HepG2 (cell line): ENCODE measurements at regions not wholly inside any gene's neighbourhood (a gene's known extent, or its start where the extent isn't known, plus 50 kb on each side); places are given as distances from the start of the nearest gene placed in this dataset.

Experiments
- ATAC-seq: fragments of 200-7000 bp; cut with Tn5 transposase; 3 replicates; pipeline ENCODE4 v1.9.1; 2020; ENCODE audit warnings: mild to moderate bottlenecking, moderate library complexity
- BruUV-seq: library from RNA; stranded (reverse); fragments of 400-500 nt; replicated peaks from 2 replicates; lab custom pipeline; 2021; lab: Mats Ljungman, UMichigan
- CTCF ChIA-PET: fragments of 300-600 bp; formaldehyde crosslinking; extraction: SDS; loops from one replicate; lab custom pipeline; 2021; ENCODE audit warnings: low total read pairs, inconsistent platforms, low intra/inter-chr PET ratio; lab: Yijun Ruan, JAX
- POLR2A ChIA-PET: fragments of 350-600 bp; sonication (Branson Sonifier 250); formaldehyde crosslinking; loops from one replicate; lab custom pipeline; 2020; ENCODE audit warnings: antibody characterized with exemption, inconsistent platforms; lab: Yijun Ruan, JAX
- DNase-seq: peaks from one replicate; pipeline ENCODE4 v3.0.0-alpha.2; 2015; ENCODE audit warnings: low spot score
- FAIRE-seq: peaks from 3 replicates; lab custom pipeline; 2011; peaks lifted over from hg19 to GRCh38; lab: Jason Lieb, UNC
- H2AFZ ChIP-seq: one replicate; pipeline ENCODE4 v1.6.1; 2011; ENCODE audit warnings: low read length, inconsistent platforms
- H3K27ac ChIP-seq: fragments of 300-600 bp; 3 replicates; pipeline ENCODE4 v1.8.0; 2011; ENCODE audit warnings: mixed run types, mild to moderate bottlenecking, mixed read lengths, low read length, inconsistent platforms; ENCODE audit not compliant: insufficient read depth; ENCODE audit errors: extremely low read length
- H3K27me3 ChIP-seq, 2 experiments: fragments of 200-600 bp in 1 of 2; 2 replicates in 1 of 2; 3 replicates in 1 of 2; pipeline versions ENCODE4 v1.6.0 to v1.8.0; 2011; ENCODE audit warnings: low read length in 2 of 2, mild to moderate bottlenecking in 2 of 2, moderate library complexity in 2 of 2, inconsistent platforms in 1 of 2; ENCODE audit not compliant: insufficient read depth in 2 of 2, control insufficient read depth in 1 of 2
- H3K36me3 ChIP-seq, 2 experiments: fragments of 200-600 bp in 1 of 2; replicated peaks in 1 of 2; 2 replicates in 1 of 2; 3 replicates in 1 of 2; pipeline versions ENCODE4 v1.5.1 to v1.8.0; 2011; ENCODE audit warnings: low read length in 2 of 2, inconsistent platforms in 1 of 2; ENCODE audit not compliant: insufficient read depth in 2 of 2, control insufficient read depth in 1 of 2
- H3K4me1 ChIP-seq: 2 replicates; pipeline ENCODE4 v1.5.1; 2012; ENCODE audit warnings: low read length, inconsistent platforms; ENCODE audit not compliant: insufficient read depth
- H3K4me2 ChIP-seq: 2 replicates; pipeline ENCODE4 v1.6.0; 2011; ENCODE audit warnings: low read depth, low read length, inconsistent platforms
- H3K4me3 ChIP-seq, 3 experiments: fragments of 200-600 bp in 1 of 3; sonication (generic), shearing (Covaris generic) in 1 of 3; replicated peaks in 1 of 3; 2 replicates each; pipeline ENCODE4 v1.5.1; 2011 to 2016; ENCODE audit warnings: low read length in 3 of 3, inconsistent platforms in 2 of 3, low read depth in 2 of 3, mild to moderate bottlenecking in 2 of 3, control low read depth in 1 of 3, mixed read lengths in 1 of 3; ENCODE audit not compliant: insufficient read depth in 1 of 3
- H3K79me2 ChIP-seq: one replicate; pipeline ENCODE4 v1.6.1; 2011; ENCODE audit warnings: low read length, inconsistent platforms; ENCODE audit not compliant: insufficient read depth
- H3K9ac ChIP-seq: 2 replicates; pipeline ENCODE4 v1.6.0; 2011; ENCODE audit warnings: mild to moderate bottlenecking, low read depth, low read length, inconsistent platforms; ENCODE audit not compliant: insufficient read depth
- H3K9me3 ChIP-seq: 2 replicates; pipeline ENCODE4 v1.5.1; 2012; ENCODE audit warnings: mild to moderate bottlenecking, low read length
- H4K20me1 ChIP-seq: 2 replicates; pipeline ENCODE4 v1.6.0; 2011; ENCODE audit warnings: inconsistent platforms, mild to moderate bottlenecking, low read length, moderate library complexity; ENCODE audit not compliant: insufficient read depth
- ARID5B ChIP-seq: IDR thresholded peaks from 2 replicates; pipeline ENCODE4 v1.4.0; 2020; ENCODE audit warnings: mild to moderate bottlenecking, missing genetic modification reagents
- JDP2 ChIP-seq: sonication (generic); formaldehyde crosslinking; IDR thresholded peaks from 2 replicates; pipeline ENCODE4 v1.8.1; 2022; ENCODE audit warnings: missing genetic modification reagents, borderline replicate concordance
- NR2F2 ChIP-seq: IDR thresholded peaks from 2 replicates; pipeline ENCODE4 v1.6.1; 2012; ENCODE audit warnings: low read depth, inconsistent platforms, borderline replicate concordance
- POGZ ChIP-seq: sonication (generic); formaldehyde crosslinking; IDR thresholded peaks from 2 replicates; pipeline ENCODE4 v1.4.0; 2020; ENCODE audit warnings: mild to moderate bottlenecking, missing genetic modification reagents
- PRPF4 ChIP-seq: fragments of 200-400 bp; formaldehyde crosslinking; IDR thresholded peaks from 2 replicates; pipeline ENCODE4 v1.6.1; 2016; ENCODE audit warnings: low read length, low read depth; ENCODE audit not compliant: poor library complexity, severe bottlenecking
- THAP7 ChIP-seq: sonication (generic); formaldehyde crosslinking; IDR thresholded peaks from 2 replicates; pipeline ENCODE4 v1.8.1; 2023; ENCODE audit warnings: mild to moderate bottlenecking, missing genetic modification reagents
- ZFP37 ChIP-seq: sonication (generic); formaldehyde crosslinking; IDR thresholded peaks from 2 replicates; pipeline ENCODE4 v1.4.0; 2020; ENCODE audit warnings: missing genetic modification reagents, borderline replicate concordance
- ZNF430 ChIP-seq: sonication (generic); formaldehyde crosslinking; IDR thresholded peaks from 2 replicates; pipeline ENCODE4 v1.9.0; 2021; ENCODE audit warnings: mild to moderate bottlenecking, missing genetic modification reagents
- ZNF503 ChIP-seq: sonication (generic); formaldehyde crosslinking; IDR thresholded peaks from 2 replicates; pipeline ENCODE4 v1.4.0; 2020; ENCODE audit warnings: missing genetic modification reagents
- WGBS: methylation state at CpG from one replicate; pipeline ENCODE4 v1.1.6; 2017; ENCODE audit warnings: low lambda C conversion rate; 5-methylcytosine and 5-hydroxymethylcytosine counted together
- in situ Hi-C: cut with HindIII; loops from 2 replicates; pipeline ENCODE4 v1.10.0; 2017; ENCODE audit warnings: low pct_unique_long_range_greater_than_20kb; ENCODE audit not compliant: extremely low pct_ligation_motif_present
- intact Hi-C: fragments of 100-400 bp; cut with micrococcal nuclease; formaldehyde crosslinking; loops from one replicate; pipeline ENCODE4 v1.10.0; 2022; ENCODE audit not compliant: unreplicated experiment
- TF ChIP-seq, protein P1 (sequence below): sonication (generic); formaldehyde crosslinking; IDR thresholded peaks from 2 replicates; pipeline ENCODE4 v1.8.0; 2022; ENCODE audit warnings: mild to moderate bottlenecking, missing genetic modification reagents, moderate library complexity

DNA sequence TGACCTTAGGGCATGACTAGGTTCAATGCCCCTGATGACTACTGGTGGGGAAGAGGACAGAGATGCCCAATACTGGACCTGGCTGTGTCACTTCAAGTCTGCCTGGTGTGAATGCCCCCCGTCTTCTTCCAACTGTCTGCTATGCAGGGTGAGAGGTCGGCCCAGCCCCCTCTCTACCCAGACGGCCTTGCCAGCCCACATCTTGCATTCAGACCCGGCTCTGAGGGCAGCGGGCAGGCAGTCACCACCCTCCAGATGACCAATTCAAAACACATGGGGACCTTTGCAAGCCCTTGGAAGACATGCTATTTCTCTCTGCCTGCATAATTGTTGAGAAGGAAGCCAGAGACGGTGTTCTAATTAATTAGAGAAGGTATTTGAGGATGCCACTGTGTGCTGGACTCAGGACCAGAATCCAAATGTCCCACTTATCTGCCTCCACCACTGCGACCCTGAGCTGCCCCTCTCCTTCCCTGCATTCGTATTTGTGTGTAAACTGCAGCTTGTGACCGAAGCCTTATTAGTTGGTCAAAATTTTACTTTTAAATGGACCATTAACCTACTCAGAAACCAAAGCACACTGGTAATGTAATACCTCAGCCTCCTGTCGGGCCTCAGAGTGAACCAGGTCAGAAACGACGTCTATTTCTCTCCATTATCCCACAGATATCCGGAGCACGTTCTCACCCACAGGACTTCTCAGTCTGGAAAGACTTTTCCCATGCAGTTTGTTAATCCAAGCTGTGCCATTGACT is 407.0 kb downstream of the ZNF536 start:
- H3K27me3 ChIP-seq, result no peaks in the 10 kb centered on the region
- no peaks in the 10 kb centered on the region for H3K36me3 ChIP-seq
- no peak for FAIRE-seq
- no peak for TF ChIP-seq POGZ (CRISPR knock-in tag)
- TF ChIP-seq ZFP37 (CRISPR knock-in tag), result no peak
- TF ChIP-seq, protein P1, sequence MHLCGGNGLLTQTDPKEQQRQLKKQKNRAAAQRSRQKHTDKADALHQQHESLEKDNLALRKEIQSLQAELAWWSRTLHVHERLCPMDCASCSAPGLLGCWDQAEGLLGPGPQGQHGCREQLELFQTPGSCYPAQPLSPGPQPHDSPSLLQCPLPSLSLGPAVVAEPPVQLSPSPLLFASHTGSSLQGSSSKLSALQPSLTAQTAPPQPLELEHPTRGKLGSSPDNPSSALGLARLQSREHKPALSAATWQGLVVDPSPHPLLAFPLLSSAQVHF, result no peak
- TF ChIP-seq THAP7 (CRISPR knock-in tag), result no peak
- TF ChIP-seq ZNF430 (CRISPR knock-in tag), result no peak
- no peak for TF ChIP-seq NR2F2
- no peaks in the 10 kb centered on the region for H3K4me1 ChIP-seq
- H2AFZ ChIP-seq, result no peak overlapping the region
- ChIA-PET CTCF (no interaction called here), POLR2A (no interaction called here)
- H3K9me3 ChIP-seq, result peaks cover 30% of the 10 kb centered on the region
- no peak for ATAC-seq
- no peaks in the 10 kb centered on the region for H3K79me2 ChIP-seq
- intact Hi-C loops (no loop called here), in situ Hi-C loops (no loop called here)
- no peak for DNase-seq
- no peak overlapping the region for H3K9ac ChIP-seq
- BruUV-seq, result no TSS peak
- H3K4me3 ChIP-seq, result no peak overlapping the region
- no peaks in the 10 kb centered on the region for H4K20me1 ChIP-seq
- 0% methylated on average over 9 of the region's 14 CpGs for WGBS
- H3K27ac ChIP-seq, result no peak overlapping the region
- H3K4me2 ChIP-seq, result no peak overlapping the region

DNA sequence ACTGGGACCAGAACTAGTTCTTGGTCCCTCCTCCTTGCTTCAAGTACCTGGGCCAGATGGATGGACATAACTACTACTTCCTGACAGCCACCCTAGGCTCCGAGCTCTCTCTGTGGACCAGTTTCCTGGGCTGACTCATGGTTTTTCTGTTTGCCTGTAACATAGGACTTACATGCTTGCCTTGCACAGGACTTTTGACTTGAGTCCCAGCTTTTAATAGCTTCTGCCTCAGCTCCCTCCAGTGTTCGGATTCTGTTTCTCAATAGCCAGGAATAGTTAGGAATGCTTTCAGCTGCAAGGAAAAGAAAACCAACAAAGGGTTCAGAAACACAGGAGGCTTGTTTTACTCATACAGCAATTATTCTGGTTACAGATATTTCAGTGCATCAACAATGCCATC is 405.9 kb downstream of the ZNF536 start:
- DNase-seq (no peak), FAIRE-seq (no peak), ATAC-seq (no peak)
- Histone ChIP-seq H3K36me3 (no peaks in the 10 kb centered on the region), H3K4me3 (no peak overlapping the region), H3K27ac (no peak overlapping the region), H3K9ac (no peak overlapping the region), H3K27me3 (no peaks in the 10 kb centered on the region), H2AFZ (no peak overlapping the region), H3K9me3 (peaks cover 35% of the 10 kb centered on the region), H3K79me2 (no peaks in the 10 kb centered on the region), H3K4me2 (no peak overlapping the region), H4K20me1 (no peaks in the 10 kb centered on the region), H3K4me1 (no peaks in the 10 kb centered on the region)
- ChIA-PET POLR2A (no interaction called here), CTCF (no interaction called here)
- intact Hi-C loops (no loop called here), in situ Hi-C loops (no loop called here)
- BruUV-seq, result no TSS peak
- 15% methylated on average over 2 of the region's 2 CpGs for WGBS
- TF ChIP-seq PRPF4 (no peak), ZNF503 (no peak), ARID5B (CRISPR knock-in tag) (no peak), JDP2 (CRISPR knock-in tag) (no peak)
